HG03066 (cell line): ENCODE measurements at regions not wholly inside any gene's neighbourhood (a gene's known extent, or its start where the extent isn't known, plus 50 kb on each side); places are given as distances from the start of the nearest gene placed in this dataset.
"Not testable (repeated sequence)": the region's sequence is repeated elsewhere in the genome, so short reads cannot be mapped to it uniquely, and the experiment has no call there.

Experiments used
- ATAC-seq: cut with Tn5 transposase; IDR thresholded peaks from one replicate; pipeline ENCODE4 v1.9.1; 2021; ENCODE audit warnings: low read depth; ENCODE audit not compliant: unreplicated experiment

GRCh38 chr9:27671636-27672035, 98.4 kb upstream of the C9orf72 start:
- ATAC-seq: no peak

GRCh38 chr9:27672718-27673117, 99.4 kb upstream of the C9orf72 start:
- no peak for ATAC-seq

GRCh38 chr9:27673641-27674040, 100.4 kb upstream of the C9orf72 start:
- ATAC-seq: no peak

- ATAC-seq: no peak
Observed at GRCh38 chr9:27675354-27675753, 102.1 kb upstream of the C9orf72 start.

DNA sequence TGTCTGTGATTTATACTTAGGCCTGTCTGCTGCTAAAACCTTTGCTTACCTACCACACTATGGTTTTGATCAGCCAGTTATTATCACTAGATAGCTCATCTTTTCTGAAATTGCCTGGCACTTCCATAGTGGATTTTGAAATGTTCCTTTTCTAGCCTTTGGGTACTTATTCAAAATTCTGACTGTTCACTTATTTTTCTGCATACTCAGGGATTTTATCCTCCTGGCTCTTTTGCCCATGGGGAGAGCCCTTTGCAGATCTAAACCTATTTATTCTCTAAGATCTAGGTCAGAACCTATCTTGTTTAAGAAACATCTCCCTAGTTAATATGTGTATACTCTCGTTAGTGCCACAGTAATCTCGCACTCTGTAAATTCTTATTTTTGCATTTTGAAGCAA, 103.5 kb upstream of the C9orf72 start:
- ATAC-seq: no peak

- no peak for ATAC-seq
Observed at GRCh38 chr9:27679338-27679737, 106.1 kb upstream of the C9orf72 start.

DNA sequence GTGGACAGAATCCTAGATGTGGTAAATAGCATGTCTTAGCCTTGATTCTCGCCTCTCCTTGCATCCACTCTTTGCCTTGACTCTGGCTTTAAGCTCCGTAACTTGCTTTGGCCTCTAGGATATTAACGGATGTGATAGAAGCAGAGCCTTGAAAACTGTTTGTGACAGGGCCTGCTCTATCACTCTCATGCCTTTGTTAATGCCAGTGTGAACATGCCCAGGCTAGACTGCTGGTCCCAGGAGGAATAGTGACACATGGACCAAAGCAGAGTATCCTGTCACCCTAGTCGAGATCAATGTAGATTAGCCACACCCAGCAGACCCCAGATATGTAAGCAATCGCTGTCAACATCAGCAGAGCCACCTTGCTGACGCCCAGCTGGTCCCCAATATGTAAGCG, 109.9 kb upstream of the C9orf72 start:
- no peak for ATAC-seq

DNA sequence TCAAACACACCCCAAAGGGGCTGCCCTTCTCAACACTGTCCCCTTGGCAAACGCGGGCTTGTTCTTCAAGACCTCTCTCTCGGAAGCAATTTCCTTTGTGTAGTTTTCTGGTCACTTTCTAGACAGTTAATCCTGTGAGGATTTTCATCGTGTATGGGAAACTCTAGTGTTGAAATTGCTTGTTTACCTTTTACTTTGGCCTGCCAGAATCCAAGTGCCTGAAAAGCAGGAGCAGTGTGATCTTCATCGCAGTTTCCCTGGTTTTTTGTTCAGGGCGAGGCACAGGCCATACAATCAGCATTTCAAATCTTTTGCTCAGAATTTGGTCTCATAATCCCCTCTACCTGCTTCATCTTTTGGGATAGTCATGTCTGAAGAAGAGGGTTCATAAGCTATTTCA, 115.7 kb upstream of the C9orf72 start:
- no peak for ATAC-seq

GRCh38 chr9:27690816-27691215, 117.5 kb upstream of the C9orf72 start:
- ATAC-seq: not testable (repeated sequence)

DNA sequence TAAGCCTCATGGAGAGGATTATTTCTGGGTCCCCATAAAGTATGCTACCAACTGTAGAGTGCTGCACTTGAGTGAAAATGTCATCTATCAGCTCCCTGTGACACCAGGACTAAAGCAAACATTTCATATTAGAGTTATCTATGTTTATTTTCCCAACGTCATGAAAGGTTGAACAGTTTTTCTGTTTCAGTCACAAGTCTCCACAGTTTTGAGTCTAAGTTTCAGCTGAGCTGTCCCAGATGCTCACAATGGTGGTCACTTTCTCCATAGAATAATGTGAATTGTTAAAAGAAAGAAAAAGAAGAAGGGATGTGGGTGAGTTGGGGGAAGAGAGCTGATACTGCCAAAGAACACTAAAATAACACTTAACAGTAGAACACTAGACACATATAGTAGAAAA, 126.3 kb upstream of the C9orf72 start:
- no peak for ATAC-seq

DNA sequence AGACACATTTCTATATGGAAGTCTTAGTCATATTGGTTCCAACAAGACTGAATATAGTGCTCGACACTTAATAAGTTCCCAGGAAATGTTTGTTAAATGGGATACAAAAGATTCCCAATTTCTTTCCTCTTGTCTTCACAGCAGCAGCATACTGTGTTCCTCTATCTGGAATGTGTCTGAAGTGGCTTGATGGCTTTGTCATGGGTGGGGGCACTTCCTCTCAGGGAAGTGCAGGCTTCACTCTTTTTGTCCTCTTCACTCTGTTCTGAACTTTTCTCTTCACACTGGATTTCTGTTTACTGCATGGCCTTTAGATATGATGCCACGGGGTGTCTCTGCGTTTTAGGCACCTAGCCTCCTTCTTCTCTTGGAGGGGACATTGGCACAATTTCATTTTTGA, 127.7 kb upstream of the C9orf72 start:
- no peak for ATAC-seq

GRCh38 chr9:27701587-27701986, 128.3 kb upstream of the C9orf72 start:
- no peak for ATAC-seq

DNA sequence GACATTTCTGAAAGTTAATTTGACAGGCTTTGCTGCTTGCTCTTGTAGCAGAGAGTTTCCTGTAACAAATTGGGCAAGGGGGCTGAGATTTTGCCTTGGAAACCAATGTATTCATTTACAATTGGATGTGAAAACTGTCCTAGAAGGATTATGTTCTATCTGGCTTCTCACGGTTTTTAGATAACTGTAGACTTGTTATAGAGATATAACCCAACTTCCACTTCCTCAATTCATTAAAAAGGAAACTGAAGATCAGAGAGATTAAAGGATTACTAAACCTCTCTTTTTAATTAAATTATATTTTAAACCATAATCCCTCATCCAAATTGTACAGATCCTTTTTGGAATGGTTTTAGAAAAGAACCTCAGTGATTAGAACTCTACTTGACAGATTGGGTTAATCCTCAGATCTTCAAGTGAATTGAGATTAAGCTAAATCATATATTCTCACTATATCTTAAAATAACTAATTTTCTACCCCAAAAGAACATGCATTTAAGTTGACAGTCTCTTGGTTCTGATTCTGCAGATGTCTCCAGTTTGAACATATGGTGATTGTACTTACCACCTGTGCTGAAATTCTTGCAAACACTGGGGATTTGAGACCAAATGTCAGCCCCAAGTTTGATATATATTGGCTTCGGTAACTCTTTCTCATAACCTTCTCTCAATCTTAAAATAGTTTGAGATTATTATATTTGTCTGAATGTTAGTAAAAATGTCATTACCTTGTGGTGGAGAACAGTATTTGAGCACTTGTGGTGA, 130.1 kb upstream of the C9orf72 start:
- ATAC-seq: no peak

DNA sequence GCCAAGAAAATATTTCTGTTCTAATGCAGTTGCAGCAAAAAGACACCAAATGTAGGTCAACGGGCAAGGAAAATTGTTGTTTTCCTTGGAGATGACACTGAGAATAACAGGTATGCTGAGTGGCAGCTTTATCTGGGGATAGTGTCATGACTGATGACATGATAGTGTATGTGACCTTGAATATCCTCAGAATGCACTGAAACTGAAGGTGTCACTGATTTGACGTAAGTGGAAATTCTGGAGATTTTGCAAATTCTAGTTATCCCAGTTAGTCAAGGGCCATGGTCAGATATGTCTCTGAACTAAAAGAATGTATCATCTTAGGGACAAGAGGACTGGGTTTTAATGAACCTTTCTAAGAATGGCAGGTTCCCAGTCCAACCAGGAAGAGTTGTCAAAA, 138.0 kb upstream of the C9orf72 start:
- ATAC-seq: no peak

DNA sequence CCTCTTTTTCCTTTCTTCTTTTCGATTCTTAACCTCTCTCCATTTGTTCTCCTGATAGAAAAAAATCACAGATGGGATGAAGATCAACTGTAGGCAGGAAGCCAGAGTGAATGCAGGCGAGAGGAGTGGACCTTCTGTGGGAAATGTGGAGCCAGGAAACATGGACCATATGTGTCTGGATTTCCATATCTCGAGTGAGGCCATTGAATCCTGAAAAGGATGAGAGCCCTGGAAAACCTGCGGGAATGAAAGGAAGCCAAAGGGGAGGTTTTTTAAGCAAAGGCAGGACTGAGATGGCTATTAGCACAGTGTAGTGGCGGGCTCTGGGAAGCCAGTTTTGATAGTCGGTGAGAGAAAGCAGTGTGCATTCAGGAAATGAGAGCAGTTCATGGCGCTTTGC, 139.5 kb upstream of the C9orf72 start:
- no peak for ATAC-seq

- no peak for ATAC-seq
Observed at GRCh38 chr9:27714388-27714787, 141.1 kb upstream of the C9orf72 start.

DNA sequence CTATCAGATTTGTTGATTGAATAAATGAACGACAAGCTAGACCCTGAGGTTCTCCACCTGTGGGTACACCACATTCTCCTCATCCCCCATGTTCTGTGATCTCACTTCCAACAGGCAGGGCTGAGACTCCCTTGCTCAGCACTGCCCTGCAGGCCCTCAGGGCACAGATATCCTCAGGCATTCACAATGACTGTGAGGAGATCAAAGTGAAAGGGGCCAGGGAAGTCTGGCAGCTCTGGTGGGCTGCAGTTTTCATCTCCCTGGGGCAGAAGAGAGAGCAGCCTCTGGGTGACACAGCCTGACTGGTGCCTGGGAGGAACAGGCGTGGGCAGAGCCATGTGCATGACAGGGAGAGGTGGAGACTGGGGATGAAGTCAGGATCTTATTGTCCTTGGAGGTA, 142.4 kb upstream of the C9orf72 start:
- ATAC-seq: no peak

DNA sequence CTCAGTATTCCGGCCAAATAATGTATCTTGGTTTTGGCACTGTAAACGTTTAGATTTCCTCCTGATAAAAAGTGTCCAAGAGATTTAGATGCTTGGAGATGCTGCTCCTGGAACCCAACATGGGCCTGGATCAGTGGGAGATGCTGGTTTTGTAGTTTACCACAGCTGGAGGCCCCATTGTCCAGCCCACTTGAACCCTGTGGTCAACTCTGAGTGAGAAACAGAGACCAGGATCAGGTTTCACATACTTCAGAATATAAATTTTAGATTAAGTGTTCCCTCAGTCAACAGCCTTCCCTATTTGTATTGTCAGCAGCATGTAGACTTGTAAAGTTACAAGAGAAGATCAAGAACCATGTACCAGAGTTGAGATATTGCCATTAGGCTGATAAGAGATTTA, 144.7 kb upstream of the C9orf72 start:
- no peak for ATAC-seq

GRCh38 chr9:27719711-27720110, 146.4 kb upstream of the C9orf72 start:
- no peak for ATAC-seq

DNA sequence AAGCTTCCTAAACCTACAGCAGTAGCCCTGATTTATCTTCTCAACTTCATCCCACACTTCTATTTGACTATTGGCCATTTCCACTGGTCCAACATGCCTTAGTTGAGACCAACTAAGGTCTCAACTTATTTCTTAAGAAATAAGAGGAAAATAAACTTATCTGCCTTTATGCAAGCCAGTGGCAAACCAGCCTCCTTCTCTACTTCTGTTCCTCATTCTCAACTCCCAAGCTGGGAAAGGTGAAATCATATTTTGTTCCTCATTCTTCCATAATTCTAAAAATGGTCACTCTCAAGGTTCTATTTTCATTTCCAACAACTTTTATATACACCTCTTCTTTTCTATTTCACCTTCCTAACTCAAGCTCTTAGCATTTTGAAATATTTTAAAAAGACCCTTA, 149.6 kb upstream of the C9orf72 start:
- no peak for ATAC-seq

- peak; percentile 89 for ATAC-seq
Observed at GRCh38 chr9:27726244-27727081, 153.2 kb upstream of the C9orf72 start.

GRCh38 chr9:27732494-27732893, 159.2 kb upstream of the C9orf72 start:
- ATAC-seq: no peak
